SK-N-SH (cell line): ENCODE measurements at regions not wholly inside any gene's neighbourhood (a gene's known extent, or its start where the extent isn't known, plus 50 kb on each side); places are given as distances from the start of the nearest gene placed in this dataset.
A peak's percentile ranks its signal among the peaks of the same experiment; 100 is the strongest.

Experiments used
- CTCF ChIA-PET: fragments of 300-600, 350-600 bp; formaldehyde crosslinking; extraction: SDS; loops from one replicate; lab custom pipeline; 2021; lab: Yijun Ruan, JAX
- POLR2A ChIA-PET: fragments of 350-600 bp; sonication (Branson Sonifier 250); formaldehyde crosslinking; extraction: SDS; loops from one replicate; lab custom pipeline; 2020; ENCODE audit warnings: antibody characterized with exemption, inconsistent platforms; lab: Yijun Ruan, JAX
- DNase-seq: peaks from one replicate; pipeline ENCODE4 v3.0.0; 2012
- H2AFZ ChIP-seq: fragments of 200-600 bp; sonication (generic); 2 replicates; pipeline ENCODE4 v1.8.1; 2016; ENCODE audit warnings: antibody characterized with exemption, mild to moderate bottlenecking, low read depth
- H3F3A ChIP-seq: fragments of 200-600 bp; sonication (generic); replicated peaks from 2 replicates; pipeline ENCODE3; 2016; ENCODE audit warnings: antibody characterized with exemption, mild to moderate bottlenecking; ENCODE audit not compliant: insufficient read depth
- H3K27ac ChIP-seq, 2 experiments: fragments of 200-500 bp in 1 of 2; fragments of 200-600 bp in 1 of 2; sonication (Bioruptor generic) in 1 of 2; sonication (generic), shearing (Covaris generic) in 1 of 2; 2 replicates each; pipeline versions ENCODE4 v1.5.1 to v1.6.1; 2014 to 2016; ENCODE audit warnings: low read depth in 2 of 2, inconsistent platforms in 1 of 2, low read length in 1 of 2, mild to moderate bottlenecking in 1 of 2, mixed read lengths in 1 of 2
- H3K27me3 ChIP-seq: fragments of 200-600 bp; sonication (generic), shearing (Covaris generic); 2 replicates; pipeline ENCODE4 v1.6.1; 2016; ENCODE audit warnings: mixed run types; ENCODE audit not compliant: insufficient read depth
- H3K36me3 ChIP-seq, 2 experiments: fragments of 200-500 bp in 1 of 2; fragments of 200-600 bp in 1 of 2; sonication (Bioruptor generic) in 1 of 2; sonication (generic) in 1 of 2; replicated peaks in 1 of 2; 2 replicates each; pipeline versions ENCODE3 to v1.5.1; 2014 to 2016; ENCODE audit warnings: low read length in 1 of 2, mild to moderate bottlenecking in 1 of 2; ENCODE audit not compliant: insufficient read depth in 2 of 2, control insufficient read depth in 1 of 2
- H3K4me1 ChIP-seq, 2 experiments: fragments of 200-500 bp in 1 of 2; fragments of 200-600 bp in 1 of 2; sonication (Bioruptor generic) in 1 of 2; sonication (generic), shearing (Covaris generic) in 1 of 2; 2 replicates each; pipeline versions ENCODE4 v1.5.1 to v1.6.1; 2014 to 2016; ENCODE audit warnings: low read depth in 1 of 2, low read length in 1 of 2, mixed run types in 1 of 2; ENCODE audit not compliant: insufficient read depth in 2 of 2, control insufficient read depth in 1 of 2
- H3K4me2 ChIP-seq: fragments of 200-600 bp; sonication (generic), shearing (Covaris generic); 2 replicates; pipeline ENCODE4 v1.6.1; 2017; ENCODE audit warnings: mixed run types
- H3K4me3 ChIP-seq, 2 experiments: fragments of 200-500 bp in 1 of 2; fragments of 200-600 bp in 1 of 2; sonication (Bioruptor generic) in 1 of 2; sonication (generic), shearing (Covaris generic) in 1 of 2; 2 replicates each; pipeline versions ENCODE4 v1.5.1 to v1.8.1; 2014 to 2016; ENCODE audit warnings: low read depth in 2 of 2, inconsistent platforms in 1 of 2, low read length in 1 of 2, mild to moderate bottlenecking in 1 of 2, mixed read lengths in 1 of 2, moderate library complexity in 1 of 2
- H3K79me2 ChIP-seq: fragments of 200-600 bp; sonication (generic); 2 replicates; pipeline ENCODE4 v1.8.1; 2017; ENCODE audit warnings: mild to moderate bottlenecking; ENCODE audit not compliant: insufficient read depth
- H3K9ac ChIP-seq: fragments of 200-600 bp; sonication (generic); 2 replicates; pipeline ENCODE4 v1.6.1; 2017; ENCODE audit warnings: mixed run types
- H3K9me2 ChIP-seq: fragments of 200-600 bp; sonication (generic); 2 replicates; pipeline ENCODE4 v1.6.1; 2017; ENCODE audit warnings: mixed run types
- H3K9me3 ChIP-seq: fragments of 200-600 bp; sonication (generic); 2 replicates; pipeline ENCODE4 v1.6.1; 2017; ENCODE audit warnings: mixed run types, mild to moderate bottlenecking, moderate library complexity
- H4K20me1 ChIP-seq: fragments of 200-600 bp; sonication (generic); 2 replicates; pipeline ENCODE4 v1.6.1; 2017; ENCODE audit warnings: mild to moderate bottlenecking, mixed run types; ENCODE audit not compliant: insufficient read depth
- CTCF ChIP-seq: fragments of 200-600 bp; sonication (generic); IDR thresholded peaks from 2 replicates; pipeline ENCODE4 v1.6.1; 2017; ENCODE audit warnings: antibody characterized with exemption, mild to moderate bottlenecking, moderate library complexity
- ELF1 ChIP-seq: IDR thresholded peaks from 2 replicates; pipeline ENCODE4 v1.4.0; 2012
- FOSL2 ChIP-seq: IDR thresholded peaks from 2 replicates; pipeline ENCODE4 v1.4.0; 2012; ENCODE audit warnings: low read depth, mild to moderate bottlenecking, moderate library complexity, borderline replicate concordance
- GABPA ChIP-seq: IDR thresholded peaks from 2 replicates; pipeline ENCODE4 v1.4.0; 2012; ENCODE audit warnings: low read depth, mild to moderate bottlenecking
- GATA2 ChIP-seq: sonication (generic); formaldehyde crosslinking; IDR thresholded peaks from 2 replicates; pipeline ENCODE4 v1.5.0; 2020; ENCODE audit warnings: mild to moderate bottlenecking, missing genetic modification reagents
- JUND ChIP-seq: IDR thresholded peaks from 2 replicates; pipeline ENCODE4 v1.4.0; 2012
- MXI1 ChIP-seq: IDR thresholded peaks from 2 replicates; pipeline ENCODE4 v1.6.1; 2012; ENCODE audit warnings: mild to moderate bottlenecking, low read depth, low read length, improper control_type of control experiment
- PBX3 ChIP-seq: IDR thresholded peaks from 2 replicates; pipeline ENCODE4; 2012
- POLR2AphosphoS5 ChIP-seq: IDR thresholded peaks from 2 replicates; pipeline ENCODE4 v1.6.1; 2012; ENCODE audit warnings: low read depth, low read length
- RAD21 ChIP-seq: IDR thresholded peaks from 2 replicates; pipeline ENCODE4 v1.6.1; 2012; ENCODE audit warnings: mild to moderate bottlenecking, low read length
- RCOR1 ChIP-seq: fragments of 150-350 bp; IDR thresholded peaks from 2 replicates; pipeline ENCODE4 v1.6.1; 2017; ENCODE audit warnings: antibody characterized with exemption, low read length
- SIN3A ChIP-seq: IDR thresholded peaks from 2 replicates; pipeline ENCODE4 v1.6.1; 2012; ENCODE audit warnings: low read depth, mild to moderate bottlenecking, low read length, moderate library complexity, borderline replicate concordance
- SMC3 ChIP-seq: IDR thresholded peaks from 2 replicates; pipeline ENCODE4 v1.6.1; 2012; ENCODE audit warnings: low read depth, low read length, improper control_type of control experiment
- TAF1 ChIP-seq: IDR thresholded peaks from 2 replicates; pipeline ENCODE4 v1.6.1; 2012; ENCODE audit warnings: low read depth, mild to moderate bottlenecking, low read length, moderate library complexity, borderline replicate concordance
- USF1 ChIP-seq: IDR thresholded peaks from 2 replicates; pipeline ENCODE4 v1.4.0; 2012; ENCODE audit warnings: low read depth, borderline replicate concordance
- YY1 ChIP-seq: IDR thresholded peaks from 2 replicates; pipeline ENCODE4 v1.4.0; 2012; ENCODE audit warnings: low read depth, mild to moderate bottlenecking
- WGBS: methylation state at CpG from one replicate; pipeline ENCODE4 v1.1.6; 2017; ENCODE audit warnings: low lambda C conversion rate; 5-methylcytosine and 5-hydroxymethylcytosine counted together
- TF ChIP-seq, protein P1 (sequence below): IDR thresholded peaks from 2 replicates; pipeline ENCODE4 v1.4.0; 2012; ENCODE audit warnings: low read depth
- TF ChIP-seq, protein P2 (sequence below): IDR thresholded peaks from 2 replicates; pipeline ENCODE4 v1.4.0; 2012; ENCODE audit warnings: low read depth, borderline replicate concordance

GRCh38 chr21:28523367-28523766 lies 469.3 kb downstream of the LTN1 start:
- no peak for DNase-seq
- H3K9me3 ChIP-seq = no peaks in the 10 kb centered on the region
- no peak for TF ChIP-seq RAD21
- TF ChIP-seq, protein P1, sequence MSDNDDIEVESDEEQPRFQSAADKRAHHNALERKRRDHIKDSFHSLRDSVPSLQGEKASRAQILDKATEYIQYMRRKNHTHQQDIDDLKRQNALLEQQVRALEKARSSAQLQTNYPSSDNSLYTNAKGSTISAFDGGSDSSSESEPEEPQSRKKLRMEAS = no peak
- no peak for TF ChIP-seq GATA2 (CRISPR knock-in tag)
- TF ChIP-seq CTCF = no peak
- no peak for TF ChIP-seq YY1
- TF ChIP-seq, protein P2, sequence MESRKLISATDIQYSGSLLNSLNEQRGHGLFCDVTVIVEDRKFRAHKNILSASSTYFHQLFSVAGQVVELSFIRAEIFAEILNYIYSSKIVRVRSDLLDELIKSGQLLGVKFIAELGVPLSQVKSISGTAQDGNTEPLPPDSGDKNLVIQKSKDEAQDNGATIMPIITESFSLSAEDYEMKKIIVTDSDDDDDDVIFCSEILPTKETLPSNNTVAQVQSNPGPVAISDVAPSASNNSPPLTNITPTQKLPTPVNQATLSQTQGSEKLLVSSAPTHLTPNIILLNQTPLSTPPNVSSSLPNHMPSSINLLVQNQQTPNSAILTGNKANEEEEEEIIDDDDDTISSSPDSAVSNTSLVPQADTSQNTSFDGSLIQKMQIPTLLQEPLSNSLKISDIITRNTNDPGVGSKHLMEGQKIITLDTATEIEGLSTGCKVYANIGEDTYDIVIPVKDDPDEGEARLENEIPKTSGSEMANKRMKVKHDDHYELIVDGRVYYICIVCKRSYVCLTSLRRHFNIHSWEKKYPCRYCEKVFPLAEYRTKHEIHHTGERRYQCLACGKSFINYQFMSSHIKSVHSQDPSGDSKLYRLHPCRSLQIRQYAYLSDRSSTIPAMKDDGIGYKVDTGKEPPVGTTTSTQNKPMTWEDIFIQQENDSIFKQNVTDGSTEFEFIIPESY = no peak
- no peak for TF ChIP-seq MXI1
- no peak for TF ChIP-seq JUND
- TF ChIP-seq GABPA = no peak
- TF ChIP-seq, all 33 proteins: peak for 0
- Histone ChIP-seq H3K4me2 (no peak overlapping the region), H3K4me3 (no peak overlapping the region), H4K20me1 (no peaks in the 10 kb centered on the region), H2AFZ (0 out of 2 replicates have a peak overlapping the region, but pooled peaks have one; percentile 17), H3K9ac (no peak overlapping the region), H3K9me2 (no peaks in the 10 kb centered on the region), H3K27ac (no peak overlapping the region), H3K79me2 (no peaks in the 10 kb centered on the region), H3F3A (no peaks in the 10 kb centered on the region), H3K36me3 (no peaks in the 10 kb centered on the region), H3K4me1 (peaks cover 4 to 6% of the 10 kb centered on the region in 2 experiments; a peak in 3 of 4 replicates), H3K27me3 (no peaks in the 10 kb centered on the region)
- ChIA-PET POLR2A (no interaction called here), CTCF (interaction anchor here (2.3 kb wide), 1 partner anchor 188 kb away, joined by 13 read pairs; no protein-coding TSS in a partner anchor)
- WGBS = 50% methylated on average over 2 of the region's 2 CpGs

DNA sequence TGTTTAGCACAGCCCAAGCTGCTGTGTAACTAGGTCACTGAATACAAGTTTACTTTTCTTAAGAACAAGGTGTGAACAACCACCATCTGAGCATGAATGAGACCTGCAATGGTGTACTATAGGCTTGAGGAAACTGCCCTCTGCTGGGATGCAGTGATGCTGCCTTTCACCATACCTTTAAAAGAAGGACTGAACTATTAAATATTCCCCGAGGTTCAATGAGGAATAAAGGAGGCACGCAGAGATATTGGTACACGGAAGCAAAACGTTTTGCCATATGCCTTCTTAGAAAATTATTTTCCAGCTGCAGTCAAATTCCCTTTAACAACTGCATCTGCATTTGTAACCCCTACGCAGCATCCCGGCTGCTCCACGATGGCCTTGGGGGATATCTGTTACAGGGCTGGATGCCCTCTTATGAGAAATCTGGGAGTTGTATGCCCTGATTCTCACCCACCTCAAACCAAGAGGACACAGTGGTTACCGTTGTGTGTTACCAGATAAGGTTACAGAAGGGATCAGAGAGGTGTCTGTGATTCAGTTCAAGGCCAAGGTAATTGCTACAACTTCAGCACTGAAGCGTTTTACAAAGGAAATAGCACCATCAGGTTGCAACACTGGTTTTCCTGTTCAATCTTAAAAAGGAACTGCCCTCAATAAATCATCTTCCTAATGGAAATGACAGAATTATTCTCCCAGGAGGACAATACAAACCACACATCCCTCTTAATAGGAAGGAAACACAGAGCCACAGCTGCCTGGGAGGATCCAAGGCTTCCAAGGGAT lies 470.5 kb downstream of the LTN1 start:
- no peaks in the 10 kb centered on the region for H3K79me2 ChIP-seq
- peak; percentile 11 for DNase-seq
- H3F3A ChIP-seq = peaks cover 3% of the 10 kb centered on the region
- H3K9me3 ChIP-seq = no peaks in the 10 kb centered on the region
- H4K20me1 ChIP-seq = no peaks in the 10 kb centered on the region
- peak overlapping the region in 1 of 2 experiments; percentile 76; a peak in 2 of 4 replicates for H3K27ac ChIP-seq
- WGBS = 63% methylated on average over 9 of the region's 9 CpGs
- CTCF ChIA-PET = interaction anchor here (0.7 to 2.3 kb wide), 13 partner anchors 9 to 957 kb away, joined by 3 to 13 read pairs (median 4); no protein-coding TSS in a partner anchor
- POLR2A ChIA-PET = no interaction called here
- H3K4me3 ChIP-seq = no peak overlapping the region
- no peaks in the 10 kb centered on the region for H3K36me3 ChIP-seq
- no peak overlapping the region for H3K4me2 ChIP-seq
- H3K27me3 ChIP-seq = no peaks in the 10 kb centered on the region
- H2AFZ ChIP-seq = no peak overlapping the region
- TF ChIP-seq SMC3 (peak; percentile 56), RCOR1 (no peak), CTCF (peak; percentile 60), SIN3A (no peak), POLR2AphosphoS5 (no peak), ELF1 (no peak), PBX3 (no peak), FOSL2 (no peak), USF1 (no peak), TAF1 (no peak), RAD21 (peak; percentile 82)
- TF ChIP-seq, all 33 proteins: peak for 3
- peaks cover 6 to 7% of the 10 kb centered on the region in 2 experiments; a peak in 3 of 4 replicates for H3K4me1 ChIP-seq
- no peak overlapping the region for H3K9ac ChIP-seq
- H3K9me2 ChIP-seq = no peaks in the 10 kb centered on the region
